PFSK-1 (cell line): ENCODE measurements at regions not wholly inside any gene's neighbourhood (a gene's known extent, or its start where the extent isn't known, plus 50 kb on each side); places are given as distances from the start of the nearest gene placed in this dataset.

Experiments used
- FOXP2 ChIP-seq: optimal IDR thresholded peaks from 2 replicates; pipeline ENCODE3; 2011; ENCODE audit warnings: borderline replicate concordance, control low read depth, inconsistent platforms; ENCODE audit not compliant: insufficient read depth; ENCODE audit errors: extremely low read length, extremely low read depth
- POLR2AphosphoS5 ChIP-seq: IDR thresholded peaks from 2 replicates; pipeline ENCODE4 v1.6.1; 2012; ENCODE audit warnings: low read depth, mild to moderate bottlenecking, control low read depth, low read length, moderate library complexity
- REST ChIP-seq, 2 experiments: IDR thresholded peaks; 2 replicates each; pipeline versions ENCODE4 v1.6.1 to v1.8.0; 2011 to 2012; ENCODE audit warnings: low read depth in 2 of 2, low read length in 2 of 2, control low read depth in 1 of 2, inconsistent platforms in 1 of 2, mild to moderate bottlenecking in 1 of 2, moderate library complexity in 1 of 2; ENCODE audit not compliant: insufficient read depth in 1 of 2
- SIN3A ChIP-seq: IDR thresholded peaks from 2 replicates; pipeline ENCODE4 v1.6.1; 2012; ENCODE audit warnings: mild to moderate bottlenecking, low read length, moderate library complexity, borderline replicate concordance; ENCODE audit not compliant: insufficient read depth
- TAF1 ChIP-seq: IDR thresholded peaks from 2 replicates; pipeline ENCODE4 v1.6.1; 2012; ENCODE audit warnings: low read length, control low read depth, borderline replicate concordance; ENCODE audit not compliant: insufficient read depth

- TF ChIP-seq REST (IDR thresholded peaks at IDR 0.05; ENCODE audit: insufficient read depth in 1 of 2, low read depth in 2 of 2, low read length in 2 of 2) (no peak), FOXP2 (no peak), POLR2AphosphoS5 (no peak), TAF1 (no peak), SIN3A (no peak)
Measured at GRCh38 chr2:67346718-67347407, 50.3 kb upstream of the ETAA1 start.
